T-helper 2 cell treated with Interferon-gamma antibody and Interleukin-4, amounts not matched to agents 5 μg/mL and 100 μg/mL, for 36 hours (primary cell): ENCODE measurements at regions not wholly inside any gene's neighbourhood (a gene's known extent, or its start where the extent isn't known, plus 50 kb on each side); places are given as distances from the start of the nearest gene placed in this dataset.

ENCODE experiments used
- DNase-seq: peaks from one replicate; pipeline ENCODE4 v3.0.0; 2021; ENCODE audit warnings: low spot score
- H3K27ac Mint-ChIP-seq: one replicate; pipeline ENCODE4 v1.8.0; 2021; ENCODE audit warnings: mild to moderate bottlenecking, mixed read lengths
- H3K27me3 Mint-ChIP-seq: one replicate; pipeline ENCODE4 v1.8.0; 2021; ENCODE audit warnings: low read depth, mixed read lengths
- H3K36me3 Mint-ChIP-seq: one replicate; pipeline ENCODE4 v1.8.0; 2021; ENCODE audit warnings: low read depth, mixed read lengths
- H3K4me1 Mint-ChIP-seq: one replicate; pipeline ENCODE4 v1.8.0; 2021; ENCODE audit warnings: low read depth, mixed read lengths
- H3K4me3 Mint-ChIP-seq: one replicate; pipeline ENCODE4 v1.8.0; 2022; ENCODE audit warnings: mild to moderate bottlenecking, moderate library complexity, mixed read lengths
- H3K9me3 Mint-ChIP-seq: one replicate; pipeline ENCODE4 v1.8.0; 2021; ENCODE audit warnings: mixed read lengths

GRCh38 chr18:56109757-56110156 lies 521.8 kb upstream of the TCF4 start:
- Mint-ChIP-seq H3K27ac (no peak overlapping the region), H3K27me3 (no peaks in the 10 kb centered on the region), H3K36me3 (no peaks in the 10 kb centered on the region), H3K4me1 (peaks cover 16% of the 10 kb centered on the region), H3K9me3 (peaks cover 8% of the 10 kb centered on the region), H3K4me3 (no peak overlapping the region)
- DNase-seq, result no peak

GRCh38 chr18:56108478-56109367 lies 520.7 kb upstream of the TCF4 start:
- peaks cover 17% of the 10 kb centered on the region for H3K9me3 Mint-ChIP-seq
- no peak overlapping the region for H3K27ac Mint-ChIP-seq
- no peak overlapping the region for H3K4me3 Mint-ChIP-seq
- DNase-seq, result no peak
- H3K27me3 Mint-ChIP-seq, result no peaks in the 10 kb centered on the region
- H3K36me3 Mint-ChIP-seq, result no peaks in the 10 kb centered on the region
- peaks cover 16% of the 10 kb centered on the region for H3K4me1 Mint-ChIP-seq

GRCh38 chr18:56107821-56108477 lies 520.0 kb upstream of the TCF4 start:
- no peak overlapping the region for H3K4me3 Mint-ChIP-seq
- peaks cover 25% of the 10 kb centered on the region for H3K9me3 Mint-ChIP-seq
- peaks cover 10% of the 10 kb centered on the region for H3K4me1 Mint-ChIP-seq
- no peaks in the 10 kb centered on the region for H3K27me3 Mint-ChIP-seq
- no peaks in the 10 kb centered on the region for H3K36me3 Mint-ChIP-seq
- no peak for DNase-seq
- no peak overlapping the region for H3K27ac Mint-ChIP-seq

- Mint-ChIP-seq H3K36me3 (no peaks in the 10 kb centered on the region), H3K9me3 (peaks cover 26% of the 10 kb centered on the region), H3K4me1 (no peaks in the 10 kb centered on the region)
Observed at GRCh38 chr18:56100090-56100722, 512.2 kb upstream of the TCF4 start.

GRCh38 chr18:56097621-56098020 lies 509.6 kb upstream of the TCF4 start:
- no peaks in the 10 kb centered on the region for H3K36me3 Mint-ChIP-seq
- no peaks in the 10 kb centered on the region for H3K4me1 Mint-ChIP-seq
- H3K27me3 Mint-ChIP-seq, result no peaks in the 10 kb centered on the region
- H3K27ac Mint-ChIP-seq, result no peak overlapping the region
- no peak overlapping the region for H3K4me3 Mint-ChIP-seq
- no peak for DNase-seq
- peaks cover 4% of the 10 kb centered on the region for H3K9me3 Mint-ChIP-seq

More at GRCh38 chr18:56100090-56100722, 512.2 kb upstream of the TCF4 start:
- Mint-ChIP-seq H3K27me3 (no peaks in the 10 kb centered on the region), H3K4me3 (no peak overlapping the region), H3K27ac (no peak overlapping the region)
- DNase-seq, result no peak

GRCh38 chr18:56096861-56097260 lies 508.9 kb upstream of the TCF4 start:
- no peaks in the 10 kb centered on the region for H3K4me1 Mint-ChIP-seq
- no peak for DNase-seq
- H3K4me3 Mint-ChIP-seq, result no peak overlapping the region
- H3K27ac Mint-ChIP-seq, result no peak overlapping the region
- no peaks in the 10 kb centered on the region for H3K27me3 Mint-ChIP-seq
- H3K36me3 Mint-ChIP-seq, result no peaks in the 10 kb centered on the region
- H3K9me3 Mint-ChIP-seq, result no peaks in the 10 kb centered on the region

GRCh38 chr18:56089612-56090258 lies 501.7 kb upstream of the TCF4 start:
- no peaks in the 10 kb centered on the region for H3K4me1 Mint-ChIP-seq
- no peak for DNase-seq
- H3K4me3 Mint-ChIP-seq, result no peak overlapping the region
- H3K27me3 Mint-ChIP-seq, result no peaks in the 10 kb centered on the region
- H3K9me3 Mint-ChIP-seq, result no peaks in the 10 kb centered on the region
- H3K27ac Mint-ChIP-seq, result no peak overlapping the region
- H3K36me3 Mint-ChIP-seq, result no peaks in the 10 kb centered on the region

- H3K9me3 Mint-ChIP-seq, result no peaks in the 10 kb centered on the region
- H3K4me3 Mint-ChIP-seq, result no peak overlapping the region
- no peak for DNase-seq
- H3K36me3 Mint-ChIP-seq, result no peaks in the 10 kb centered on the region
- H3K4me1 Mint-ChIP-seq, result no peaks in the 10 kb centered on the region
- no peak overlapping the region for H3K27ac Mint-ChIP-seq
- no peaks in the 10 kb centered on the region for H3K27me3 Mint-ChIP-seq
Observed at GRCh38 chr18:56086786-56087185, 498.8 kb upstream of the TCF4 start.

- Mint-ChIP-seq H3K27ac (no peak overlapping the region), H3K4me1 (no peaks in the 10 kb centered on the region), H3K4me3 (no peak overlapping the region), H3K9me3 (no peaks in the 10 kb centered on the region), H3K27me3 (no peaks in the 10 kb centered on the region), H3K36me3 (no peaks in the 10 kb centered on the region)
- no peak for DNase-seq
Observed at GRCh38 chr18:56086176-56086575, 498.2 kb upstream of the TCF4 start.

GRCh38 chr18:56085551-56085950 lies 497.6 kb upstream of the TCF4 start:
- DNase-seq, result no peak
- Mint-ChIP-seq H3K4me3 (no peak overlapping the region), H3K27ac (no peak overlapping the region), H3K36me3 (no peaks in the 10 kb centered on the region), H3K27me3 (no peaks in the 10 kb centered on the region), H3K9me3 (no peaks in the 10 kb centered on the region), H3K4me1 (no peaks in the 10 kb centered on the region)

- Mint-ChIP-seq H3K36me3 (no peaks in the 10 kb centered on the region), H3K4me3 (no peak overlapping the region), H3K27ac (no peak overlapping the region), H3K9me3 (no peaks in the 10 kb centered on the region), H3K4me1 (no peaks in the 10 kb centered on the region), H3K27me3 (no peaks in the 10 kb centered on the region)
- DNase-seq, result no peak
Observed at GRCh38 chr18:56083523-56084287, 495.7 kb upstream of the TCF4 start.

- Mint-ChIP-seq H3K27me3 (no peaks in the 10 kb centered on the region), H3K9me3 (no peaks in the 10 kb centered on the region)
Observed at GRCh38 chr18:56083097-56083521, 495.1 kb upstream of the TCF4 start.

GRCh38 chr18:56076723-56077122 lies 488.7 kb upstream of the TCF4 start:
- H3K36me3 Mint-ChIP-seq, result no peaks in the 10 kb centered on the region
- H3K9me3 Mint-ChIP-seq, result no peaks in the 10 kb centered on the region
- H3K4me1 Mint-ChIP-seq, result no peaks in the 10 kb centered on the region
- no peak overlapping the region for H3K27ac Mint-ChIP-seq
- no peak for DNase-seq
- H3K4me3 Mint-ChIP-seq, result no peak overlapping the region
- no peaks in the 10 kb centered on the region for H3K27me3 Mint-ChIP-seq

More at GRCh38 chr18:56083097-56083521, 495.1 kb upstream of the TCF4 start:
- Mint-ChIP-seq H3K27ac (no peak overlapping the region), H3K36me3 (no peaks in the 10 kb centered on the region), H3K4me1 (no peaks in the 10 kb centered on the region), H3K4me3 (no peak overlapping the region)
- DNase-seq, result no peak
